ENCODE measurements at regions not wholly inside any gene's neighbourhood (a gene's known extent, or its start where the extent isn't known, plus 50 kb on each side); places are given as distances from the start of the nearest gene placed in this dataset.
"Not testable (repeated sequence)": the region's sequence is repeated elsewhere in the genome, so short reads cannot be mapped to it uniquely, and the experiment has no call there.

GRCh38 chr1:2948751-2949680, 72.3 kb upstream of the ACTRT2 start:
- no peak for DNase-seq (ENCODE audit: low read depth in 2 of 3, low spot score in 2 of 3)

GRCh38 chr1:2949966-2950925, 71.0 kb upstream of the ACTRT2 start:
- DNase-seq (ENCODE audit: low read depth in 2 of 3, low spot score in 2 of 3), result no peak

GRCh38 chr1:2950926-2951305, 70.4 kb upstream of the ACTRT2 start:
- no peak for DNase-seq (ENCODE audit: low read depth in 2 of 3, low spot score in 2 of 3)

GRCh38 chr1:2951856-2952255, 69.4 kb upstream of the ACTRT2 start:
- no peak for DNase-seq (ENCODE audit: low read depth in 2 of 3, low spot score in 2 of 3)

GRCh38 chr1:2952371-2952770, 68.9 kb upstream of the ACTRT2 start:
- DNase-seq (ENCODE audit: low read depth in 2 of 3, low spot score in 2 of 3), result no peak

- no peak for DNase-seq (ENCODE audit: low read depth in 2 of 3, low spot score in 2 of 3)
These were observed 68.3 kb upstream of the ACTRT2 start for GRCh38 chr1:2952992-2953391.

GRCh38 chr1:2953688-2954285, 67.5 kb upstream of the ACTRT2 start:
- DNase-seq (ENCODE audit: low read depth in 2 of 3, low spot score in 2 of 3), result no peak

- DNase-seq (ENCODE audit: low read depth in 2 of 3, low spot score in 2 of 3), result no peak
These were observed 65.6 kb upstream of the ACTRT2 start for GRCh38 chr1:2955652-2956051.

GRCh38 chr1:2956576-2956975, 64.7 kb upstream of the ACTRT2 start:
- DNase-seq (ENCODE audit: low read depth in 2 of 3, low spot score in 2 of 3), result no peak

- no peak for DNase-seq (ENCODE audit: low read depth in 2 of 3, low spot score in 2 of 3)
These were observed 63.9 kb upstream of the ACTRT2 start for GRCh38 chr1:2957329-2957728.

GRCh38 chr1:2959881-2960280, 61.4 kb upstream of the ACTRT2 start:
- DNase-seq (ENCODE audit: low read depth in 2 of 3, low spot score in 2 of 3), result not testable (repeated sequence)

- DNase-seq (ENCODE audit: low read depth in 2 of 3, low spot score in 2 of 3), result no peak
These were observed 60.2 kb upstream of the ACTRT2 start for GRCh38 chr1:2961081-2961480.

- DNase-seq (ENCODE audit: low read depth in 2 of 3, low spot score in 2 of 3), result no peak
These were observed 59.6 kb upstream of the ACTRT2 start for GRCh38 chr1:2961661-2962060.

- no peak for DNase-seq (ENCODE audit: low read depth in 2 of 3, low spot score in 2 of 3)
These were observed 59.2 kb upstream of the ACTRT2 start for GRCh38 chr1:2962061-2962460.

- DNase-seq (ENCODE audit: low read depth in 2 of 3, low spot score in 2 of 3), result no peak
These were observed 58.7 kb upstream of the ACTRT2 start for GRCh38 chr1:2962541-2962940.

- DNase-seq (ENCODE audit: low read depth in 2 of 3, low spot score in 2 of 3), result no peak
These were observed 58.3 kb upstream of the ACTRT2 start for GRCh38 chr1:2962946-2963345.

GRCh38 chr1:2965676-2966075, 55.6 kb upstream of the ACTRT2 start:
- DNase-seq (ENCODE audit: low read depth in 2 of 3, low spot score in 2 of 3), result no peak

GRCh38 chr1:2966449-2967328, 54.6 kb upstream of the ACTRT2 start:
- DNase-seq (ENCODE audit: low read depth in 2 of 3, low spot score in 2 of 3), result no peak

GRCh38 chr1:2967329-2967725, 53.9 kb upstream of the ACTRT2 start:
- DNase-seq (ENCODE audit: low read depth in 2 of 3, low spot score in 2 of 3), result no peak

- no peak for DNase-seq (ENCODE audit: low read depth in 2 of 3, low spot score in 2 of 3)
These were observed 53.4 kb upstream of the ACTRT2 start for GRCh38 chr1:2967881-2968280.

GRCh38 chr1:2968471-2968881, 52.8 kb upstream of the ACTRT2 start:
- no peak for DNase-seq (ENCODE audit: low read depth in 2 of 3, low spot score in 2 of 3)

Data from activated CD8-positive, alpha-beta memory T cell treated with anti-CD3 and anti-CD28 coated beads for 48 hours (primary cell).